ENCODE measurements at regions not wholly inside any gene's neighbourhood (a gene's known extent, or its start where the extent isn't known, plus 50 kb on each side); places are given as distances from the start of the nearest gene placed in this dataset.

GRCh38 chr18:79579807-79580497 is 99.7 kb upstream of the CTDP1 start:
- H3K36me3 ChIP-seq (ENCODE audit: insufficient read depth, low read length), result no peaks in the 10 kb centered on the region
- peaks cover 21% of the 10 kb centered on the region for H3K4me1 ChIP-seq (ENCODE audit: control insufficient read depth, insufficient read depth, low read length)
- H3K27me3 ChIP-seq (ENCODE audit: control insufficient read depth, insufficient read depth, low read length), result peaks cover 26% of the 10 kb centered on the region
- no peak overlapping the region for H3K4me2 ChIP-seq (ENCODE audit: low read length)
- H3K9ac ChIP-seq (ENCODE audit: low read depth, low read length), result no peak overlapping the region
- no peak overlapping the region for H3K4me3 ChIP-seq (ENCODE audit: low read length)
- H3K9me3 ChIP-seq (replicated peaks; ENCODE audit: low read length), result peaks cover 3% of the 10 kb centered on the region

- Histone ChIP-seq H3K27me3 (ENCODE audit: control insufficient read depth, insufficient read depth, low read length) (peaks cover 24% of the 10 kb centered on the region), H3K9ac (ENCODE audit: low read depth, low read length) (no peak overlapping the region), H3K9me3 (replicated peaks; ENCODE audit: low read length) (peaks cover 3% of the 10 kb centered on the region), H3K4me2 (ENCODE audit: low read length) (no peak overlapping the region), H3K4me1 (ENCODE audit: control insufficient read depth, insufficient read depth, low read length) (peaks cover 21% of the 10 kb centered on the region), H3K36me3 (ENCODE audit: insufficient read depth, low read length) (no peaks in the 10 kb centered on the region), H3K4me3 (ENCODE audit: low read length) (no peak overlapping the region)
Measured at GRCh38 chr18:79580498-79581171, 99.0 kb upstream of the CTDP1 start.

GRCh38 chr18:79581406-79581805 is 98.2 kb upstream of the CTDP1 start:
- Histone ChIP-seq H3K4me1 (ENCODE audit: control insufficient read depth, insufficient read depth, low read length) (peaks cover 16% of the 10 kb centered on the region), H3K9ac (ENCODE audit: low read depth, low read length) (no peak overlapping the region), H3K9me3 (replicated peaks; ENCODE audit: low read length) (peaks cover 3% of the 10 kb centered on the region), H3K4me2 (ENCODE audit: low read length) (no peak overlapping the region), H3K27me3 (ENCODE audit: control insufficient read depth, insufficient read depth, low read length) (peaks cover 20% of the 10 kb centered on the region), H3K4me3 (ENCODE audit: low read length) (no peak overlapping the region), H3K36me3 (ENCODE audit: insufficient read depth, low read length) (no peaks in the 10 kb centered on the region)

DNA sequence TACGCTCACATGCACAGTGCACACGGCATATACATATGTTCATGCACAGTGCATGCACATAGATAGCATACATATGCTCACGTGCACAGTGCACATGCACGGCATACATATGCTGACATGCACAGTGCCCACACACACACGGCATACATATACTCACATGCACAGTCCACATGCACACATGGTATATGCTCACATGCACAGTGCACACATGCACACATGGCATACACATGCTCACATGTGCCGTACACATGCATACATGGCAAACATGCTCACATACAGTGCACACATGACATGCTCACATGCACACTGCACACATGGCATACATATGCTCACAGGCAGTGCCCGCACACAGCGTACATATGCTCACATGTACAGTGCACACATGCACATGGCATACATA is 97.7 kb upstream of the CTDP1 start:
- H3K4me2 ChIP-seq (ENCODE audit: low read length), result no peak overlapping the region
- H3K27me3 ChIP-seq (ENCODE audit: control insufficient read depth, insufficient read depth, low read length), result peaks cover 16% of the 10 kb centered on the region
- H3K9ac ChIP-seq (ENCODE audit: low read depth, low read length), result no peak overlapping the region
- H3K36me3 ChIP-seq (ENCODE audit: insufficient read depth, low read length), result no peaks in the 10 kb centered on the region
- H3K9me3 ChIP-seq (replicated peaks; ENCODE audit: low read length), result peaks cover 3% of the 10 kb centered on the region
- H3K4me3 ChIP-seq (ENCODE audit: low read length), result no peak overlapping the region
- peaks cover 11% of the 10 kb centered on the region for H3K4me1 ChIP-seq (ENCODE audit: control insufficient read depth, insufficient read depth, low read length)

DNA sequence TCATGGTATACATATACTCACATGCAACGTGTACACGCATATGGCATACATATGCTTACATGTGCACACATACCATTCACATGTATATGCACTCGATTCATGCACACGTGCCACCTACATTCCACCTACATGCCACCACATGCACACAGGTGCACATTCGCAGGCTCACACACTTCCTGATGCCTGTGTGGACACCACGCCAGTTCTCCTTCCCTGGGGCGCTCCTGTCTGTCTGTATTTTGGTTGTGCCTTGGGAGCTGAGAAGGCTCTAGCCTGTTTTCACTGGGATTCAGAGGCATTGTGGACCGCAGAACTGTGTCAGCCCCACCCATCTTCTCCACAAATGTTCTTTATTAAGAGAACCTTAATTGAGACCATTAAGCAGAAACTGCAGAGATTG is 96.6 kb upstream of the CTDP1 start:
- Histone ChIP-seq H3K27me3 (ENCODE audit: control insufficient read depth, insufficient read depth, low read length) (peaks cover 12% of the 10 kb centered on the region), H3K9me3 (replicated peaks; ENCODE audit: low read length) (peaks cover 3% of the 10 kb centered on the region), H3K36me3 (ENCODE audit: insufficient read depth, low read length) (no peaks in the 10 kb centered on the region), H3K4me2 (ENCODE audit: low read length) (no peak overlapping the region), H3K9ac (ENCODE audit: low read depth, low read length) (no peak overlapping the region), H3K4me3 (ENCODE audit: low read length) (no peak overlapping the region), H3K4me1 (ENCODE audit: control insufficient read depth, insufficient read depth, low read length) (peaks cover under 1% of the 10 kb centered on the region)

GRCh38 chr18:79583426-79583825 is 96.2 kb upstream of the CTDP1 start:
- Histone ChIP-seq H3K9ac (ENCODE audit: low read depth, low read length) (no peak overlapping the region), H3K4me1 (ENCODE audit: control insufficient read depth, insufficient read depth, low read length) (no peaks in the 10 kb centered on the region), H3K4me3 (ENCODE audit: low read length) (no peak overlapping the region), H3K9me3 (replicated peaks; ENCODE audit: low read length) (peaks cover 3% of the 10 kb centered on the region), H3K4me2 (ENCODE audit: low read length) (no peak overlapping the region), H3K36me3 (ENCODE audit: insufficient read depth, low read length) (no peaks in the 10 kb centered on the region), H3K27me3 (ENCODE audit: control insufficient read depth, insufficient read depth, low read length) (peaks cover 11% of the 10 kb centered on the region)

GRCh38 chr18:79583984-79584401 is 95.6 kb upstream of the CTDP1 start:
- no peak overlapping the region for H3K4me2 ChIP-seq (ENCODE audit: low read length)
- H3K9ac ChIP-seq (ENCODE audit: low read depth, low read length), result no peak overlapping the region
- no peak overlapping the region for H3K4me3 ChIP-seq (ENCODE audit: low read length)
- no peaks in the 10 kb centered on the region for H3K36me3 ChIP-seq (ENCODE audit: insufficient read depth, low read length)
- H3K9me3 ChIP-seq (replicated peaks; ENCODE audit: low read length), result peaks cover 3% of the 10 kb centered on the region
- H3K27me3 ChIP-seq (ENCODE audit: control insufficient read depth, insufficient read depth, low read length), result peaks cover 8% of the 10 kb centered on the region
- no peaks in the 10 kb centered on the region for H3K4me1 ChIP-seq (ENCODE audit: control insufficient read depth, insufficient read depth, low read length)

- Histone ChIP-seq H3K9me3 (replicated peaks; ENCODE audit: low read length) (peaks cover 3% of the 10 kb centered on the region), H3K27me3 (ENCODE audit: control insufficient read depth, insufficient read depth, low read length) (peaks cover 13% of the 10 kb centered on the region), H3K4me2 (ENCODE audit: low read length) (no peak overlapping the region)
Measured at GRCh38 chr18:79584491-79585394, 94.9 kb upstream of the CTDP1 start.

GRCh38 chr18:79585395-79586370 is 93.9 kb upstream of the CTDP1 start:
- no peak overlapping the region for H3K4me3 ChIP-seq (ENCODE audit: low read length)
- H3K27me3 ChIP-seq (ENCODE audit: control insufficient read depth, insufficient read depth, low read length), result peaks cover 22% of the 10 kb centered on the region
- no peaks in the 10 kb centered on the region for H3K36me3 ChIP-seq (ENCODE audit: insufficient read depth, low read length)
- H3K9me3 ChIP-seq (replicated peaks; ENCODE audit: low read length), result peaks cover 3% of the 10 kb centered on the region
- H3K4me1 ChIP-seq (ENCODE audit: control insufficient read depth, insufficient read depth, low read length), result peaks cover 15% of the 10 kb centered on the region
- H3K4me2 ChIP-seq (ENCODE audit: low read length), result no peak overlapping the region
- no peak overlapping the region for H3K9ac ChIP-seq (ENCODE audit: low read depth, low read length)

More at GRCh38 chr18:79584491-79585394, 94.9 kb upstream of the CTDP1 start:
- H3K36me3 ChIP-seq (ENCODE audit: insufficient read depth, low read length), result no peaks in the 10 kb centered on the region
- H3K4me1 ChIP-seq (ENCODE audit: control insufficient read depth, insufficient read depth, low read length), result peaks cover 7% of the 10 kb centered on the region
- no peak overlapping the region for H3K9ac ChIP-seq (ENCODE audit: low read depth, low read length)
- H3K4me3 ChIP-seq (ENCODE audit: low read length), result no peak overlapping the region

GRCh38 chr18:79586436-79587225 is 93.0 kb upstream of the CTDP1 start:
- no peak overlapping the region for H3K9ac ChIP-seq (ENCODE audit: low read depth, low read length)

More at GRCh38 chr18:79586436-79587225, 93.0 kb upstream of the CTDP1 start:
- H3K9me3 ChIP-seq (replicated peaks; ENCODE audit: low read length), result peaks cover 3% of the 10 kb centered on the region
- no peak overlapping the region for H3K4me3 ChIP-seq (ENCODE audit: low read length)
- no peaks in the 10 kb centered on the region for H3K36me3 ChIP-seq (ENCODE audit: insufficient read depth, low read length)
- H3K4me1 ChIP-seq (ENCODE audit: control insufficient read depth, insufficient read depth, low read length), result peaks cover 16% of the 10 kb centered on the region
- H3K27me3 ChIP-seq (ENCODE audit: control insufficient read depth, insufficient read depth, low read length), result peaks cover 27% of the 10 kb centered on the region
- no peak overlapping the region for H3K4me2 ChIP-seq (ENCODE audit: low read length)
